RCC 7860 (cell line): ENCODE measurements at regions not wholly inside any gene's neighbourhood (a gene's known extent, or its start where the extent isn't known, plus 50 kb on each side); places are given as distances from the start of the nearest gene placed in this dataset.
A peak's percentile ranks its signal among the peaks of the same experiment; 100 is the strongest.

Source experiments
- DNase-seq: peaks from one replicate; pipeline ENCODE4 v3.0.0-alpha.2; 2015; ENCODE audit warnings: low spot score
- FAIRE-seq: peaks from 2 replicates; lab custom pipeline; 2012; peaks lifted over from hg19 to GRCh38; lab: Jason Lieb, UNC

DNA sequence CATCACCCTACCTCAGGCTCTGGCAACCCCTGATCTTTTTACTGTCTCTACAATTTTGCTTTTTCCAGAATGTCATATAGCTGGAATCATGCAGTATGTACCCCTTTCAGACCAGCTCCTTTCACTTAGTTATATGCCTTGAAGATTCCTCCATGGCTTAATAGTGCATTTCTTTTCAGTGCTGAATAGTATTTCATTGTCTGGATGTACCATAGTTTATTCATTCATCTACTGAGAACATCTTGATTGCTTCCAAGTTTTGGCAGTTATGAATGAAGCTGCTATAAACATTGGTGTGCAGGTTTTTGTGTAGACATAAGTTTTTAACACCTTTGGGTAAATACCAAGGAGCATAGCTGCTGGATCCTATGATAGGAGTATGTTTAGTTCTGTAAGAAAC is 50.8 kb upstream of the ANP32A start:
- no peak for DNase-seq
- FAIRE-seq, result no peak

DNA sequence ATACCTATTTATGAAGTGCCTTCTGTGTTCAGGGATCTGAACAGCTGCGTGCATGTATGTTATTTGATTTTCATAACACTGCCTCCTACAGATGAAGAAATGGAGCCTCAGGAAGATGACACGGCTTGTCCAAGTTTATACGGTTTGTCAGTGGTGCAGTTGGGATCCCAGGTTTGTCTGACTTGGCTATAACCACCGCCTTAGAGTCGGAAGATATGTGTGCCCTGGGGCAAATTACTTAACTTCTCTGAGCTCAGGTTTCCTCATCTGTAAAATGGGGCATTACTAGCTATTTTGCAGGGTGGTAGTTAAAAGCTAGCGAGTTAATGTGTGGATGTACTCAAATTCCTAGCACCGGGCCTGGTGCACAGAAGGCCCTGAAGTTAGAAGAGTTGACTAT is 54.1 kb upstream of the ANP32A start:
- DNase-seq (no peak), FAIRE-seq (no peak)

DNA sequence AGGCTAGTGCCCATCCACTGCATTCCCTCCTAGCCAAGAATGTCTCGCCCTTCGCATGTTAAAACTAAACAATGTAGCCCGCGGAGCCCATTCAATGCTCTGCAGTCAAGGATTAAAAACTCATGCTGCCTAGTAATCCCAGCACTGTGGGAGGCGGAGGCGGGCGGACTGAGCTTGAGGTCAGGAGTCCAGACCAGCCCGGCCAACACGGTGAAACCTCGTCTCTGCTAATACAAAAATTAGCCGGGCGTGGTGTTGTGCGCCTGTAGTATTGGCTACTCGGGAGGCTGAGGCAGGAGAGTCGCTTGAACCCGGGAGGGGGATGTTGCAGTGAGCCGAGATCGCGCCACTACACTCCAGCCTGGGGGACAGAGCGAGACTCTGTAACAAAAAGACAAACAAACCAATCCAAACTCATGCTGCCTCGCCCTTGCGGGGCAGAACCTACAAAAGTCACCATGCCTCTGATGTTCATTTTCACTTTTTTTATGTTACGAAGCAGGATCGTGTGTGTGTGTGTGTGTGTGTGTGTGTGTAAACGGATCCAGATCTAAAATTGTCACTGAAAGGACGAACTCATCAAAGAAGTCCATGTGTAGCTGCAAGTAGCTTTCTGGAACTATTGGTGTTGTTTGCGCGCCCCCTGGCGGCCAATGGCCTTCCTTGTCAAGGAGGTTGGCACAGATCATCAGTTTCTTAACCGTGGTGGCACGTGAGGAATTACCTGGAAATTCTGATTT is 54.8 kb upstream of the SPESP1 start:
- FAIRE-seq (no peak), DNase-seq (peak; percentile 53)

DNA sequence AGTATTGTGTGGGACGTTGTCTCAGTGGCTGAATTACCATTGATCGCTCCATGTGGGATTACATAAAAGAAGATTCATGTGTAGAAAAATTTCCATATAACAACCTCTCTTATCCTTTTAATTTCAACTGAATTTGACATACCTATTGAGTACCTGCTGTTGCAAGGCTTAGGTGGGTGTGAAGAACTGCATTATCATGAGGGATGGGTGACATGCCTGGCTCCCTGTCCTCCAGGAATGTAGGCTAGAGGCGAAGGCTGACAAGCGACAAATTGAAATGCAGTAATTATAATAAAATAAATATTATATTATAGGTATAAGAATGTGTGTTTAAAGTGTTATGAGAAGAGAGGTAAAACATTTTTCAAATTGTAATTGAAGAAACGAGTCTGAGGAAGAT is 52.7 kb upstream of the SPESP1 start:
- DNase-seq (no peak), FAIRE-seq (no peak)

DNA sequence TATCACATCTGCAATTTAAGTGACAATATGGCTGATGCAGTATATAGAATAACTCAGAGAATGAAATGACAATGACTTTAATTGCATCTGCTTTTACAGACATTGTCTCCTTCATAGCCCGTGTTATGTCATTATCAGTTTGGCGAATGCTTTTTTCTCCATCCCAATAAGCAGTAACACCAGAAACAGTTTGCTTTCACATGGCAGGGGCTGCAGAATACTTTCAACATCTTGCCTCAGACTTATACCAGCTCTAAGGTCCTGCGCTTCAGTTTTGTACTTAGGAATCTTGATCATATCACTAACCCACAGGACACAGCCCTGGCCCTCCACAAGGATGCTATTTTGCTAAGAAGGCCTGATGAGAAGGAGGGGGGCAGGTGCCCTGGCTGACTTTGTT is 49.9 kb upstream of the SPESP1 start:
- no peak for FAIRE-seq
- DNase-seq, result no peak
